ENCODE measurements at regions not wholly inside any gene's neighbourhood (a gene's known extent, or its start where the extent isn't known, plus 50 kb on each side); places are given as distances from the start of the nearest gene placed in this dataset.

DNA sequence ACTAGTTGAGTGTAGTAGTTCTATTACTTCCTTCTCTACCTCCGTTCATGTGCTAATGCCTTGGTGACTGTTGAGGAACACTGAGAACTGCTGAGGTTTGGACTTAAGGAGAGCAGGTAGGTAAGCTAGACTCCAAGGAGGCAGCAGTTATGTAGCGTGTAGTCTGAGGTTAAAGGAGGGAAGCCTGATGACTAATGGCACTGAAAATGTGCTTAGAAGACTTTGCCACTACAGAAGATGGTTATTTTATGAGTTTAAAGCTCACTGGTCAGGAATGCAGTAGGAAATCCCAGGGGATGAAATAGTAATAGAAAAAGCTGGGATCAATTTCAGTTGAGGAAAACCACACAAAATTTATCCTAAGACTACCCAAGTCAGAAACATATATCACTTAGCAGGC, 1077.3 kb downstream of the RAPGEF2 start:
- POLR2A ChIA-PET: no interaction called here

DNA sequence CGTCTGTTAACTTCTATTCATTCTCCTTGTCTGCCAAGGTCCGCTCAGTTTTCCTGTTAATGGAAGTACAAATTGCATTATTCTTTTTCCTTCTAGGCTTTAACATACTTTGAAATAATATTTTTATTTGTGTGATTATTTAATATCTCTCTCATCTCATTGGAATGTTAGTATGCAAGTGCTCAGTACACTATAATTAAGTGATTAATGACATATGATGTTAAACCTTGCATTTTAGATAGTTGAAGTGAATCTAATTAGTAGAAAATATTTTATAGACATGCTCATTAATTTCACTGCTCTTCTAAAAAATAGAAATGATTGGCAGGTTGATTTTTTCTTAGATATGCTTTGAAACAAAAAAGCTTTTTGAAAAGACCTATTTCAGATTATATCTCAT, 1079.8 kb downstream of the RAPGEF2 start:
- no peaks in the 10 kb centered on the region for H3K27me3 Mint-ChIP-seq
- H3K4me1 Mint-ChIP-seq (ENCODE audit: low read depth): no peaks in the 10 kb centered on the region
- ChIA-PET POLR2A (no interaction called here), CTCF (no interaction called here)
- H3K9me3 Mint-ChIP-seq: peaks cover 14% of the 10 kb centered on the region
- DNase-seq: no peak
- intact Hi-C loops (cut with micrococcal nuclease): no loop called here
- H3K36me3 Mint-ChIP-seq: no peaks in the 10 kb centered on the region
- no peak overlapping the region for H3K27ac Mint-ChIP-seq
- H3K4me3 Mint-ChIP-seq: no peak overlapping the region

More for the DNA sequence above, 1077.3 kb downstream of the RAPGEF2 start:
- Mint-ChIP-seq H3K4me3 (no peak overlapping the region), H3K4me1 (ENCODE audit: low read depth) (no peaks in the 10 kb centered on the region), H3K27ac (no peak overlapping the region), H3K36me3 (no peaks in the 10 kb centered on the region), H3K9me3 (peaks cover 11% of the 10 kb centered on the region), H3K27me3 (no peaks in the 10 kb centered on the region)
- CTCF ChIA-PET: no interaction called here
- DNase-seq: no peak
- intact Hi-C loops (cut with micrococcal nuclease): no loop called here

DNA sequence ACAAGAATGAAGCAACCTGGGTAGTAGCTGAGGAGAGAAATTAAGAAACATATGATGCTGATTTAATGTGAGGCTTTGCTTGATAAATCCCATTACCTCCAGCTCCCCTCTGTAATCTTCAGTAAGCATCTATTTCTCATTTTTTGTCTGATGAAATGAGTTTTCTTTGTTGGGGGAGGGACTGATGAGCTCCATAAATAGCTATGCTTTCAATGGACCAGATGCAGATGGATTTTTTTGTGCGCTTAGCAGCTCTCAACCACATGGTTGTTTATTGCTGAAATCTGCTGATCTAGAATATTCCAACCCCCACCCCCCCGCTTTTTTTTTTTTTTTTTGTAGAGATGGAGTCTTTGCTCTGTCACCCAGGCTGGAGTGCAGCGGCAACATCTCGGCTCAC, 1082.0 kb downstream of the RAPGEF2 start:
- Mint-ChIP-seq H3K4me3 (no peak overlapping the region), H3K4me1 (ENCODE audit: low read depth) (no peaks in the 10 kb centered on the region), H3K27me3 (no peaks in the 10 kb centered on the region), H3K9me3 (peaks cover 12% of the 10 kb centered on the region), H3K36me3 (no peaks in the 10 kb centered on the region), H3K27ac (no peak overlapping the region)
- no peak for DNase-seq
- ChIA-PET POLR2A (no interaction called here), CTCF (no interaction called here)
- intact Hi-C loops (cut with micrococcal nuclease): no loop called here

DNA sequence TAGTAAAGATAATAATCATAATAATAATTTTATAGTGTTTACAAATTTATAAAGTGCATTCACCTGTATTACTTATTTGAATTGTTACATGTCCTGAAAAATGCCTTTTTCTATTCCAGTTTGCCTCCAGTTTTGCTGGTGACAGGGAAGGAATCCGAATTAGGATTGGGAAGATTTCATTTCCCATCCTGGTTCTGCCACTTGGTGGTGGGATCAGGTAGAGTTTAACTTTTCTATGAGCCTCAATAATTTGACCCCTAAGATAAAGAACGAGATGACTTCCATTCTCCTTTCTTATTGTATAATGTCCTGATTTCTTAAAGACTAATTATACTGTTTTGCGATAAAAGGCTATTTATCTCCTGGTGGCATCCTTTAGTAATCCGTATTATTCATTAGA, 1090.9 kb downstream of the RAPGEF2 start:
- Mint-ChIP-seq H3K4me3 (no peak overlapping the region), H3K9me3 (peaks cover 7% of the 10 kb centered on the region), H3K4me1 (ENCODE audit: low read depth) (no peaks in the 10 kb centered on the region), H3K27ac (no peak overlapping the region), H3K36me3 (no peaks in the 10 kb centered on the region), H3K27me3 (no peaks in the 10 kb centered on the region)
- POLR2A ChIA-PET: no interaction called here
- DNase-seq: no peak
- CTCF ChIA-PET: no interaction called here
- intact Hi-C loops (cut with micrococcal nuclease): no loop called here

GRCh38 chr4:160194716-160195115, 1091.8 kb downstream of the RAPGEF2 start:
- intact Hi-C loops (cut with micrococcal nuclease): no loop called here
- no peak for DNase-seq
- CTCF ChIA-PET: no interaction called here
- H3K27ac Mint-ChIP-seq: no peak overlapping the region
- H3K4me3 Mint-ChIP-seq: no peak overlapping the region
- no peaks in the 10 kb centered on the region for H3K27me3 Mint-ChIP-seq
- no peaks in the 10 kb centered on the region for H3K36me3 Mint-ChIP-seq
- peaks cover 8% of the 10 kb centered on the region for H3K9me3 Mint-ChIP-seq
- POLR2A ChIA-PET: no interaction called here
- no peaks in the 10 kb centered on the region for H3K4me1 Mint-ChIP-seq (ENCODE audit: low read depth)

DNA sequence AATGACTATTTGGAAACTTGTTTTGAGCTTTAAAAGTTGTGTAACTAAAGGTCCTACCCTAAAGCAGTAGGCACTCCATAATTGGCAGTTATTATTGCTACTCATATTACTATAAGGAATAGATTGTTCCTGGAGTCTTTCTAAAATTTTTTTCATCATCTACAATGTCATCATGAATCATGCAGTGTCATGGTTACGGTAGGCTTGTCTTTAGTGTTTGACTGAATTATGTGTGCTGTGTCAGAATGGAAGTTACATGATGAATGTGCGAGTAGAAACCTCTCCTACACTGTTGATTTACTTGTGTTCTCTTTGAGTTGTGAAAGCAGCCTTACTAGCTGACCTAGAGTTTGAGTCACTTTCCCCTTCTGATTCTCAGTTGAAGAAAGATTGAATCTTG, 1099.9 kb downstream of the RAPGEF2 start:
- H3K4me1 Mint-ChIP-seq (ENCODE audit: low read depth): no peaks in the 10 kb centered on the region

DNA sequence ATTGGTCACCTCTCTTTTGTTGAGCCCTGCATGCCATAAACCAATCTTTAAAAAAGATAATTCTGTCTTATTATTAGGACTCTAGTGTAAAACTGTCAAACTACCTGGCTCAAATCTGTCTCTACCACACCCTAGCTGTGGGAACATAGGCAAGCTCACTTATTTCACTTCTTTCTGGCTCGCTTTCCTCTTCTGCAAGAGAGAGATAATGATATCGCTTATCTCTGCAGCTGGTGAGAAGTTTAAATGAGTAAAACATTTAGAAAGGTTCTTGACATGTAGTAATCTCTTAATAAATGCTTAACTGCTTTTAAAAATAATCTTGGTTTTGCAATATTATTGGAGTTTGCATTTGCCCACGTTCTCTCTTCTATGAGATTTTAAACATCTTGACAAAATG, 1109.2 kb downstream of the RAPGEF2 start:
- Mint-ChIP-seq H3K27ac (no peak overlapping the region), H3K36me3 (no peaks in the 10 kb centered on the region), H3K4me1 (ENCODE audit: low read depth) (no peaks in the 10 kb centered on the region), H3K27me3 (no peaks in the 10 kb centered on the region), H3K4me3 (no peak overlapping the region), H3K9me3 (peaks cover 20% of the 10 kb centered on the region)
- CTCF ChIA-PET: no interaction called here
- POLR2A ChIA-PET: no interaction called here
- intact Hi-C loops (cut with micrococcal nuclease): no loop called here
- DNase-seq: no peak

More for the DNA sequence above, 1099.9 kb downstream of the RAPGEF2 start:
- peaks cover 11% of the 10 kb centered on the region for H3K9me3 Mint-ChIP-seq
- no peaks in the 10 kb centered on the region for H3K36me3 Mint-ChIP-seq
- no peak for DNase-seq
- CTCF ChIA-PET: no interaction called here
- H3K4me3 Mint-ChIP-seq: no peak overlapping the region
- H3K27me3 Mint-ChIP-seq: no peaks in the 10 kb centered on the region
- intact Hi-C loops (cut with micrococcal nuclease): no loop called here
- H3K27ac Mint-ChIP-seq: no peak overlapping the region
- POLR2A ChIA-PET: no interaction called here

- ChIA-PET POLR2A (no interaction called here), CTCF (no interaction called here)
- Mint-ChIP-seq H3K4me3 (no peak overlapping the region), H3K27me3 (no peaks in the 10 kb centered on the region), H3K36me3 (no peaks in the 10 kb centered on the region), H3K27ac (no peak overlapping the region), H3K4me1 (ENCODE audit: low read depth) (no peaks in the 10 kb centered on the region), H3K9me3 (peaks cover 27% of the 10 kb centered on the region)
- intact Hi-C loops (cut with micrococcal nuclease): no loop called here
- DNase-seq: no peak
These were observed 1110.5 kb downstream of the RAPGEF2 start for GRCh38 chr4:160213366-160213765.

DNA sequence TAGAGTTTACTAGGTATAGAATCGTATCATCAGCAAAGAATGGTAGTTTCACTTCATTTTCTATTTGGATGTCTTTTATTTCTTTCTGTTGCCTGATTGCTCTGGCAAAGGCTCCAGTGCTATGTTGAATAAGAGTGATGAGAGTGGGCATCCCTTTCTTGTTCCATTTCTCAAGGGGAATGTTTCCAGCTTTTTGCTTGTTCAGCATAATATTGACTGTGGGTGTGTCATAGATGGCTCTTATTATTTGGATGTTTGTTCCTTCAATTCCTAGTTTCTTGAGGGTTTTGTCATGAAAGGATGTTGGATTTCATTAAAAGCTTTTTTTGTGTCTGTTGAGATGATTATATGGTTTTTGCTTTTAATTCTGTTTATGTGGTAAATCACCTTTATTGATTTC, 1114.5 kb downstream of the RAPGEF2 start:
- Mint-ChIP-seq H3K27ac (no peak overlapping the region), H3K27me3 (no peaks in the 10 kb centered on the region), H3K9me3 (peaks cover 45% of the 10 kb centered on the region), H3K36me3 (no peaks in the 10 kb centered on the region), H3K4me3 (no peak overlapping the region), H3K4me1 (ENCODE audit: low read depth) (no peaks in the 10 kb centered on the region)
- intact Hi-C loops (cut with micrococcal nuclease): no loop called here
- ChIA-PET POLR2A (no interaction called here), CTCF (no interaction called here)
- no peak for DNase-seq

DNA sequence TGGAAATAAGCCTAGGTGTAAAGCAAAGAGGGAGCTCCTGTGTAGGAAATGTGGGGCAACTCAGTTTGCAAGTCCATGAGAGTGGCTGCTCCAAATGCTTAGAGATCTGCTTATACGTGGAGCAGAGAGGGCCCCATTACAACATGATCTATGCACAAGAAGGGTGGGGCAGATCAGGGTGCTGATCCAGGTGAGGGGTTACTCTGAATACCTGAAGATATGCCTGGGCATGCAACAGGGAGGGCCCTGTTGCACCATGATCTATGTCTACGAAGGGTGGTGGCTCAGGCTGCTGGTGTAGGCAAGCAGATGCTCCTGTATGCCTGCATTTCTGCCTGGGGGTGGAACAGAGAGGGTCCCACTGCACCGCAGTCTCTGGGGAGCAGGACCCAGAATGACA, 1121.2 kb downstream of the RAPGEF2 start:
- no peaks in the 10 kb centered on the region for H3K27me3 Mint-ChIP-seq
- ChIA-PET CTCF (no interaction called here), POLR2A (no interaction called here)
- H3K4me3 Mint-ChIP-seq: no peak overlapping the region
- no peaks in the 10 kb centered on the region for H3K4me1 Mint-ChIP-seq (ENCODE audit: low read depth)
- peaks cover 35% of the 10 kb centered on the region for H3K9me3 Mint-ChIP-seq
- H3K36me3 Mint-ChIP-seq: no peaks in the 10 kb centered on the region
- H3K27ac Mint-ChIP-seq: no peak overlapping the region
- intact Hi-C loops (cut with micrococcal nuclease): no loop called here
- no peak for DNase-seq

DNA sequence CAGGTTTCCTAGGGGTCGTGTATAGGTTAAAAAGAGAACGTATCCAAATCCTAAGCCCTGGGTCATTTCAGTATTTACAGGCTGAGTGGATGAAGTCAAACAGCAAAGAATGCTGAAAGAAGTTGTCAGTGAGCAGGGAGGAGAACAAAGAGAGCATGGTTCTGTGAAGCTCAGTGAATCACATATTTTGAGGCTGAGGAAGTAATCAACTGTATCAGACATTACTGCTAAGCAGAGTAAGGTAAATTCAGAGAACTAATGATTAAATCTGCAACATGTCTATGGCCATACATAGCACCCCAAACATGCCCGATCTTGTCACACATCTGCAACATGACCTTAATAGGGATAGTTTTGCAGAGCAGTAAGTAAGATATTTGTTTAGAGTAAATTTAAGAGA, 1130.3 kb downstream of the RAPGEF2 start:
- H3K9me3 Mint-ChIP-seq: peaks cover 6% of the 10 kb centered on the region
- H3K36me3 Mint-ChIP-seq: no peaks in the 10 kb centered on the region
- no peaks in the 10 kb centered on the region for H3K4me1 Mint-ChIP-seq (ENCODE audit: low read depth)
- H3K27me3 Mint-ChIP-seq: no peaks in the 10 kb centered on the region
- ChIA-PET POLR2A (no interaction called here), CTCF (no interaction called here)
- no peak overlapping the region for H3K4me3 Mint-ChIP-seq
- H3K27ac Mint-ChIP-seq: no peak overlapping the region
- no peak for DNase-seq
- intact Hi-C loops (cut with micrococcal nuclease): no loop called here

GRCh38 chr4:160235285-160235684, 1132.4 kb downstream of the RAPGEF2 start:
- peaks cover 9% of the 10 kb centered on the region for H3K9me3 Mint-ChIP-seq
- intact Hi-C loops (cut with micrococcal nuclease): no loop called here
- ChIA-PET POLR2A (no interaction called here), CTCF (no interaction called here)
- H3K36me3 Mint-ChIP-seq: no peaks in the 10 kb centered on the region
- no peaks in the 10 kb centered on the region for H3K27me3 Mint-ChIP-seq
- H3K4me3 Mint-ChIP-seq: no peak overlapping the region
- H3K4me1 Mint-ChIP-seq (ENCODE audit: low read depth): no peaks in the 10 kb centered on the region
- no peak overlapping the region for H3K27ac Mint-ChIP-seq
- DNase-seq: no peak

DNA sequence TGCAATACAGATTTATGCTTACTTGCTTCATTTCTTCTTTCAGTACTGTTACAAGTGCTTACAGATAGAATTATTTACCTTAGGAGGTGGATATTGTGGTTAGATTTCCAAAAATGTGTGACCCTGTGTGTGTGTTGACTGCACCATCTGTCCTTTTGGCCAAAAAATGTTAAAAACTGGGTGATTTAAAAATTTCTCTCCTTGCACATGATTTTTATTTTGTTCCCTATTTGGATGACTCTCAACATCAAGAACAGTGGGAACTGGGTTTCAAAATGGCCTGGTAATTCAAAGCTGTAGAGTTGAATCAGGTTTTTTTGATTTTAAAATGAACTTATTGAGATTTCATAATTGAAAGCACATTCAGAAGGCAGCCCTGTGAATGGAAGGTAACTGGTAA, 1132.9 kb downstream of the RAPGEF2 start:
- no peak overlapping the region for H3K4me3 Mint-ChIP-seq
- ChIA-PET POLR2A (no interaction called here), CTCF (no interaction called here)
- no peaks in the 10 kb centered on the region for H3K36me3 Mint-ChIP-seq
- peaks cover 9% of the 10 kb centered on the region for H3K9me3 Mint-ChIP-seq
- H3K27ac Mint-ChIP-seq: no peak overlapping the region
- no peaks in the 10 kb centered on the region for H3K27me3 Mint-ChIP-seq
- H3K4me1 Mint-ChIP-seq (ENCODE audit: low read depth): no peaks in the 10 kb centered on the region
- intact Hi-C loops (cut with micrococcal nuclease): no loop called here
- no peak for DNase-seq

DNA sequence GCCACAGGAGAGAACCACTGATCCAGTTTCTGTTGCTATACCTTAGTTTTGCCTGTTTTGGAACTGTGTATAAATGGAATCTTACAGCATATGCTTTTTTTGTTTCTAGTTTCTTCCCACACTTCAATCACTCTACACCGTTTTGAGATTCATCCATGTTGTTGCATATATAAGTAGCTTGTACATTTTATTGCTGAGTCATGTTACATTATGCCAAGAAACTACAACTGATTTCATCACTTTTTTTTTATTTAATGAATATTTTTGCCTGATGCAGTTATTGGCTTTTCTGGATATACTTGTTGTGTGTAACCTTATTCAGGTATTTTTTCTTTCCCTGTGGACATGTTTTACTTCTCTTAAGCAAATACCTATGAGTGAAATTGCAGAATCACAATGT, 1135.9 kb downstream of the RAPGEF2 start:
- Mint-ChIP-seq H3K36me3 (no peaks in the 10 kb centered on the region), H3K4me3 (no peak overlapping the region), H3K27me3 (no peaks in the 10 kb centered on the region), H3K4me1 (ENCODE audit: low read depth) (no peaks in the 10 kb centered on the region), H3K9me3 (peaks cover 3% of the 10 kb centered on the region), H3K27ac (no peak overlapping the region)
- CTCF ChIA-PET: no interaction called here
- POLR2A ChIA-PET: no interaction called here
- intact Hi-C loops (cut with micrococcal nuclease): no loop called here
- DNase-seq: no peak

All from activated CD4-positive, alpha-beta memory T cell treated with anti-CD3 and anti-CD28 coated beads for 36 hours (primary cell).